NCI-H187 treated with DMSO at 0.1 percent for 48 hours (cell line): ENCODE measurements at regions not wholly inside any gene's neighbourhood (a gene's known extent, or its start where the extent isn't known, plus 50 kb on each side); places are given as distances from the start of the nearest gene placed in this dataset.
"Not testable (repeated sequence)": the region's sequence is repeated elsewhere in the genome, so short reads cannot be mapped to it uniquely, and the experiment has no call there.

Experiments
- DNase-seq: peaks from one replicate; lab custom pipeline; 2025; lab: John Stamatoyannopoulos, UW

DNA sequence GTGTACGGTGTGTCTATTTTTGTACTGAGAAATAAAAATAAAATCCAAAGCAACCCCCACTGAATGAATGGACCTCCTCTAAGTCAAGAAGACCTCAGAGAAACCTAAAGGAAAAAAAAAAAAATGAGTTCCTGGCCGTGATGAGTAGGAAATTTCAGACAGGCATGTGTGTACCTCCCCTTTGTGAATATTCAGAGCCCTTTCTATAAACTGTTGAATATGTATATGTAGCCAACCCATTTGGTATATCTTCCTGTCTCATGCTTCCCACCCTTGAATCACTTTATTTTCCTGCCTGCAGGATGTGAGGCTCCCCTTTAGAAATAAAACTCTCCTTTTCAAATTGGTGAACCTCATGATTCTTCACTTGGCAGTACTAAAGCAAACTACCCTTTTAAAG lies 887.8 kb upstream of the NCAM2 start:
- no peak for DNase-seq

DNA sequence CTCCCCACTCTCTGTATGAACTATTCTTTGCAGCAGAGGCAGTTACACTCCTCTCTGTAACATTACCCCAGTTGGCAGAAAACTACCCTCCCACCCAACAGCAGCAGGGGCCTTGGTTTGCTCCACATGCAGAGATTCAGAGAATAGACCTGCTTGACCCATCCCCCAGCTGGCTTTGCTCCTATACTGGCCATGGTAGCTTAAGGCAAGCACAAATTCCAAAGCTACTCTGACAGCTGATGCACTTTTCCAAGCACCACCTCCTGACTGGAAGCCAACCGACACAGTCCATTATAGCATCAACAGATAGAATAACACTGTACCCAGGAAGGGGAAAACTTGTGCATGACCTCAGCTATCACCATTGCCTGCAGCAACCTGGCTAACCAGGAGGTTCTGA lies 846.5 kb upstream of the NCAM2 start:
- DNase-seq, result no peak

DNA sequence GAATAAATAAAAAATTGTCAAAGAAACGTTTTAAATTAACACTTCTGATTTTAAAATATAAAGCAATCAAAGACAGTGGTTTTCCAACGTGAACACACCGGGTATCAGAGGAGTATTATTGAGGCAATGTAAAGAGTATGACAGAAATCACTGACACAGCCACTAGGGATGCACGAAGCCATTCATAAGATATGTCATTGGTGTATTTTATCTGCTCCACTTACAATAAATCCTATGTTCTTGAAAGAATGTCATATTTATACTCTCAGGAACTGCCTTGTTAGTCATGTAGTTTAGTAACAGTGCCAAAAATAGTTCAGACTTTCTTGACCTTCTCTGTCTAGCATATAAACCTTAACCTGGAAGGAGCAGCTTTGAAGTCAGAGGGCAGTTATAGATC lies 835.0 kb upstream of the NCAM2 start:
- DNase-seq, result no peak

DNA sequence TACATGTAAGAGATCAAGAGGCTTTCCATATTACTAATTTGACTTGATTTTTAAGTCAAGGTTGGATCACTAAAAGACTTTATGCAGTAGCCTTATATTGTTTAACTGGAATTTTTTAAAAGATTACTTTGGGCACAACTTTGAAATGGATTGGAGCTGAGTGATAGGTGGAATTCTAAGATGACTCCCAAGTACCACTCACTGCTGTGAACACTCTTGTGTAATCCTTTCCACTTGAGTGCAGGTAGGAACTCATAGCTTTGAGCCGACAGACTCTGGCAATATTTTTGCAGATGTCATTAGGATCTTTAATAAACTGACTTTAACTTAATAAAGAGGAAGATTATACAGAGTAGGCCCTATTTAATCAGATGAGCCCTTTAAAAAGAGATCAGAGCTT lies 831.1 kb upstream of the NCAM2 start:
- no peak for DNase-seq

DNA sequence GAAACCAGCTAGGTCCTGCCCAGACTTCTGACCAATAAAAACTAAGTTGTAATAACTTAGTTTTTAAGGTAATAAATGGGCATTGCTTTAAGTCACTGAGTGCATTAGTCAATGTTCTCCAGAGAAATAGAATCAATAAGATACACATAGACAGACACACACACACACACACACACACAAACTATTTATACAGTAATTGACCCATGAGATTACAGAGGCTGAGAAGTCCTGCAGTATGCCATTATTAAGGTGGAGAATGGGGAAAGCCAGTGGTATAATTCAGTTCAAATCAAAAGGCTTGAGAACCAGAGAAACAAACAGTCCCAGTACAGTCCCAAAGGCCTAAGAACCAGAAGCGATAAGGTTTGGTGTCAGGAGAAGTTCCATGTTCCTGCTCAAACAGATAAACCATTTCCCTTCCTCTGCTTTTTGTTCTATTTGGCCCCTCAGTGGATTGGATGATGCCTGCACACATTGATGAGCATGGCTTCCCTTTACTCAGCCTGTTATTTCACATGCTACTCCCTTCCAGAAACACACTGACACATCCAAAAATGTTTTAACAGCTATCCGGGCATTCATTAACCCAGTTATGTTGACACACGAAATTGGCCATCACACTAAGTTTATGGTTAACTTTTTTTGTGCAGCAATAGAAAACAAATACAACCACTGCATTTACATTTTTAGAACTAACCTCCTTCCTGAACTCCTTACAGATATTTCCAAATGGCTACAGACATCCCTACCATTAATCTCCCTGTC lies 828.2 kb upstream of the NCAM2 start:
- no peak for DNase-seq

DNA sequence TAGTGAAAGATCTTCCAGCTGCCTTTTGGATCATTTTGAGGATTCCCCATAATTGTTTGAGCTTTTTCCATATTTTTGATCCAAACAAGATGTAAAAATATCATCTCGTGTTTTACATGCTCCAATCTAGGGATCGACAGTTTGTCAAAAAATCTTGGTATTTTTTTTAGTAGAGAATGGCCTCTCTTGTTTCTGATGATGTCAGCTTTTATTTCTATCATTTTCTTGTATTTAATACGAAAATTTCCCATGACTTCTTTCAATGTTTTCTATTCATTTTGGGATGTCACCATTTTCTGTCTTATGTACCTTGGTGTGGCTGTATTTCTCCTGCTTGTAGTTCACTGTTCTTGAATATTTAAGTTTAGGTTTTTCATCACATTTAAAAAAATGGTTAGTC lies 812.0 kb upstream of the NCAM2 start:
- no peak for DNase-seq

DNA sequence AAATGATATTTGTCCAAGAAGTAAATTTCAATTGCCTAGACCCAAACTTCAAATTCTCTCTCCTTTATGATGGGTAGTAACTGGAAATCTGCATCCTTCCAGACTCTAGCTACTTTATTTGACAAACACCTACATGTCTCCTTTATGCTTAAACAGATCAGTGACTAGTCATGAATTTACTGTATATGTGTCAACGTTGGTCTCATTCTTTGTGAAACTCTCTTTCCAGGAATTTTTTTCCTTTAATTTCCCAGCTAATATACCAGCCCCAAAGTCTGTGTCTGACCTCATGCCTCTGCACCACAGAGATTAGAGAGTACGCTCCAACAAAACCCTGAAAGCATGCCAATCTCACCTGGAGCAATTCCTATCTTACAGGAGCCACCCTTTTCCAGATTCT lies 811.2 kb upstream of the NCAM2 start:
- DNase-seq, result no peak

DNA sequence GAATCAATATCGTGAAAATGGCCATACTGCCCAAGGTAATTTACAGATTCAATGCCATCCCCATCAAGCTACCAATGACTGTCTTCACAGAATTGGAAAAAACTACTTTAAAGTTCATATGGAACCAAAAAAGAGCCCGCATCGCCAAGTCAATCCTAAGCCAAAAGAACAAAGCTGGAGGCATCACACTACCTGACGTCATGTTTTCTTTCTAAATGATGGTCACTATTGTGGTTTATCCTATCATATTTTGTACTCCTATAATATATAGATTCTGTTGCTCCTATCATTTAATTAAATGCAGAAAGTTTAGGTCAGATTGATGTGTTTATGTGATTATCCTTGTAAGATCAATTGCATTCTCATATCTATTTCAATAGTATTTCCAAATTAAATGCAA lies 796.9 kb upstream of the NCAM2 start:
- not testable (repeated sequence) for DNase-seq

DNA sequence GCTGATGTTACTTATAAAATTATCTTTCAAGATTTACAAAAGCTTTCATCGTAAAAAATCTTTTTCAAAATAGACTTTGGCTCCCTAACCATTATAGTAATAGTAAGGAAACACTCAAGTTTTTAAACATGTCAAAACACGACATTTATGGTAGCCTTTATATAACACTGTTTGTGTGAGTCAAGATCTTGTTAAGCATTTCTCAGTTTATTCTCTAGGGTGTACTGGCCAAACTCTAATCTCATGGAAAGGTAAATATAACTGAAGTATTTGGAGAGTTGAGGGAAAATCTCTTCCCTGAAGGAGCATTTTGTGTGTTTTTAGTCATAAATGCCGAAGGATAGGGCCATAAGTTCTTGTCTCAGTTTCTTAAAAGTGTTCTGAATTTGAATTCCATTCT lies 790.9 kb upstream of the NCAM2 start:
- DNase-seq, result no peak

DNA sequence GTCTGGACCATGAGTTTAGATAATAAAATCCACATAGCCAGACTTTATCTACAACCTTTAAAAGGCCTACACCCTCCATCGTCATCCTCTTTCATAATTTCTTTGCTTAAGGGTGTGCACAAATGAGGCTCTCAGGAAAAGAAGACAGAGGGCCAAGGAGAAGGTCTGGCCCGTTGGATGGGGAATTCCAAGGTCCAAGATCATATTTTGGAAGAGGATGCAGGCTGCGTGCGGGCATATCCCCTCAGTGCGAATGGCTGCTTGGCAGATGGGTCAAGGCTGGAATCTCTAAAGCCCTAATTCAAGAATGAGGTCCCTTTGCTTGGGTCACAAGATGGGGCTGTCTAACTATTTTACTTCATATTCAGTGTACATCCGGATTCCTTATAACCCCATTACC lies 782.2 kb upstream of the NCAM2 start:
- DNase-seq, result no peak

DNA sequence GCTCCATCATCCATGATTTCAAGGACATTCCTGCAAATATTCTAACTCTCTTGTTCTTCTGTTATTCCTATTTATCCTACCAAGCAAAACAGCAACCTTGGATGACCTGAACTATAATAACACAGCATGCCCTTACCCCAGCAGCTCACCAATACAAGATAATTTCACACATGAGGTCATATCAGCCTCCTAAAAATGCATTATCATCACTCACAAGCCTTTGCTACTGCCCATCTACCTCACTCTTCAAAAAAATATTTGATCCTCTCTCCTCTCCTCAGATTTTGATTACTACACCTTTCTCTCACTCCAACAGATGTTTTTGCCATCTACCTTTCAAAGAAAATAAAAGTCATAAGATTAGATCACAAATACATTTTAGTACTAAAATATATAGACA lies 777.6 kb upstream of the NCAM2 start:
- no peak for DNase-seq

DNA sequence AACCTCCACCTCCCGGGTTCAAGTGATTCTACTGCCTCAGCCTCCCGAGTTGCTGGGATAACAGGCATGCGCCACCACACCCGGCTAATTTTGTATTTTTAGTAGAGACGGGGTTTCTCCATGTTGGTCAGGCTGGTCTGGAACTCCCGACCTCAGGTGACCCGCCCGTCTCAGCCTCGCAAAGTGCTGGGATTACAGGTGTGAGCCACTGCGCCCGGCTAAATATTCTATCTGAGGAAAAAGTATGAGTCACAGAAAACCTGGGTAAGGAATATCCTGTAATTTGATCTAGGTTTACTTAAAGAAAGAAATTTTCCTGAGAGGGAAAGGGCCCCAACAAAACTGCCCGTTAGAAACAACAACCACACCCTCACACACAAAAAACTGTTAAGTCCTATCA lies 776.2 kb upstream of the NCAM2 start:
- DNase-seq, result not testable (repeated sequence)

DNA sequence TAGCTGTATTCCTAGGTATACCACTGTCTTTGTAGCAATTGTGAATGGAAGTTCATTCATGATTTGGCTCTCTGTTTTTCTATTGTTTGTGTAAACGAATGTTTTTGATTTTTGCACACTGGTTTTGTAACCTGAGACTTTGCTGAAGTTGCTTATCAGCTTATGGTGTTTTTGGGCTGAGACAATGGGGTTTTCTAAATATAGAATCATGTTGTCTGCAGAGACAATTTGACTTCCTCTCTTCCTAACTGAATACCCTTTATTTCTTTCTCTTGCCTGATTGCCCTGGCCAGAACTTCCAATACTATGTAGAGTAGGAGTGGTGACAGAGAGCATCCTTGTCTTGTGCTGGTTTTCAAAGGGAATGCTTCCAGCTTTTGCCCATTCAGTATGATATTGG lies 761.6 kb upstream of the NCAM2 start:
- DNase-seq, result not testable (repeated sequence)

DNA sequence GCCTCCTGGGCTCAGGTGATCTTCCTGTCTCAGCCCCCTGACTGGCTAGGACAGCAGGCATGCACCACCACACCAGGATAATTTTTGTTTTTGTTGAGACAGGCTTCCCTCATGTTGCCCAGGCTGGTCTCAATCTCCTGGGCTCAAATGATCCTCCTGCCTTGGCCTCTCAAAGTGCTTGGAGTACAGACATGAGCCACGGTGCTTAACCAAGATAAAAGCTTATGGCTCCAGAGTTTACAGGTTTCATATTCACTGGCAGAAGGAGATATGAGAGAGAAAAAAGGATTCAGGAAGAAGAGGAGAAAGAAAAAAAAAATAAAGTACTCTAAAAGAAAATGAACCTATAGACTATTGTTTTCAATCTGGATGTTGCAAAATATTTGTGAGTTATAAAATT lies 748.8 kb upstream of the NCAM2 start:
- no peak for DNase-seq

DNA sequence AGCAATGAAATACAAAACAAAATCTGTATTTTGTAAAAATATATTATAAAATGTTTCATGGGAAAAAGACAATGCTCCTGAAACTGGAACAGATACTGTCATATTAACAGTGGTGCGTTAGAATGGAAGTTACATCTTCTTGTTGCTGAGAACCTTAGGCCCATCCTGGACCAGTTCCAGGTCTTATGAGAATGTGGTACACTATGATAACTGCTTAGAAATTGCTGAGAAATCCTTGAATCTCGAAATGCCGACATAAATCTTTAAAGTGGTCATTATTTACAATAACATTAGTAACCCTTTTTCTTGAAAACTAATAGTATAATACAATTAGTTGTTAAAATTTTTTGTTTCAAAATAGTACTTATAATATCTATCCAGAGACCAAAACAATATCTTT lies 747.9 kb upstream of the NCAM2 start:
- DNase-seq, result no peak

DNA sequence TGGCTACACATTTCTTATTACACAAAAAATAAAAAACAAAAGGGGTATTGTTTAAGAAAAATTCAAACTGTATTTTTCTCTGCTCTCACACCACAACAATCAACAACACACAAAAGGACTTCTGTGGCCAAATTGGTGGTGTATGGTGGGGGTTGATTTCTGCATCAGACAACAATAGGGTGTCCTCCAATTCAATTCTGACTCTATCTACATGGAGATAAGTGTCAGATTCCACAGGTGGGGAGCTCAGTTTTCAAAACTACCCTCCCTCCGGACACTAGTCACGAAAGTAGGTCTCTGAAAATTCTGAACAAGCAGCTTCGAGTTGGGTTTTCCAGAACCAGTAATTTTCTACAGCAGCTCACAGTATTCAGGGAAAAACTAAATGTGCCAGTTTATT lies 744.9 kb upstream of the NCAM2 start:
- DNase-seq, result no peak

DNA sequence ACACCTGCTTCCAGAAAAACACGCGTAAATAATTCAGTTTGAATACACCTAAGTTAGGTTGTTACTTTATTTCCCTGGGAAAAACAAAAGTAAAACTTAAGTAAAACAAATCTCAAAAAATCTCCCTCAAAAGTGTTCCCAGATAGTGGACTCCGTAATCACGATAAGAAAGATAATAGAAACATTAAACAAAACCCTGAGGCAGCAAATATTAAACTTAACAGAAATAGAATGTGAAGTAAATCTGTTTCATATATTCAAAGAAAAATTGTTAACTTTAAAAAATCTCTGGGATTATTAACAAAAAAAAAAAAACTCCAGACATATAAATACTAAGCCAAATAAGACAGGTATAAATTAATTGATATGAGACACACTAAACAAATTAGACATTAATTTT lies 743.2 kb upstream of the NCAM2 start:
- DNase-seq, result no peak

DNA sequence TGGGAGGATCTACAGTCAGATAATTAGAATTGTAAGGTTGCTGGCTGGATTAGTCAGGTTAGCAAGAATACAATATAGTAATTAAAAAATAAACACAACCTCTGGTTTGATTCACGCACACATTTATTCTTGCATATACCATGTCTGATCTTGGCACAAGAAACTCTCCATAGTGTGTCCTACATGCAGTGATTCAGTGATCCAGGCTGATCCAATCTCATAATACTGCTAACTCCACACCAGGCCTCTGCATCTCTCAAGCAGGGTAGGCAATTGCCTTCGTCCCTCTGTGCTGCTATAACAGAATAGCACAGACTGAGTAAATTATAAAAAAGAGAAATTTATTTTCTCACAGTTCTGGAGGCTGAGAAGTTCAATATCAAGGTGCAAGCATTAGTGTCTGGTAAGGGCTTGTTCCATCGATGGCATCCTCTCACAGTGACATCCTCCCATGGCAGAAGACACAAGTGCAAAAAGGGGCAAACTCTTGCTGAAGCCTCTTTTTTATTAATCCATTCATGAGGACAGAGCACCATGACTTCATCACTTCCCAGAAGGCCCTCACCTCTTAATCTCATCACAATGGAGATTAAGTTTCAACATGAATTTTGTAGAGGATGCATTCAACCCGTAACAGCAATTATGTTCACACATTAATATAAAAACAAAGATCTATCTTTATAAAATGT lies 741.0 kb upstream of the NCAM2 start:
- DNase-seq, result no peak

DNA sequence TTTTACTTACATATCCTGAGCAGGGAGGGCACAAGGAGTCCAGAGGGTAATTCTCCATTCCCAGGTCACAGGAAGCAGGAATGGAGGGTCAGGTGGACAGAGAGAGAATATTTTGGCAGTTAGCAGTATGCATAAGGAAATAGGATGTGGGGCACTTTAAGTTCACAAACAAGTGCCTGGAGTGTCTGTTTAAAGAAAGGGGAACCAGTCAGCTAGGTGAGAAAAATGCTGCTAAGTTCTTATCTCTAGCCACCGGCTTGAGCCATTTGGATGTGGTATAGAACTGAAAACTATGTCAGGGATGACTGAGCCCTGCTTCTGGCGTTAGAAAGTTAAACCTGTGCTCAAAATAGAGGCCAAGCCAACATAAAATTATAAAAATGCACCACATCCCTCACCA lies 739.7 kb upstream of the NCAM2 start:
- no peak for DNase-seq

DNA sequence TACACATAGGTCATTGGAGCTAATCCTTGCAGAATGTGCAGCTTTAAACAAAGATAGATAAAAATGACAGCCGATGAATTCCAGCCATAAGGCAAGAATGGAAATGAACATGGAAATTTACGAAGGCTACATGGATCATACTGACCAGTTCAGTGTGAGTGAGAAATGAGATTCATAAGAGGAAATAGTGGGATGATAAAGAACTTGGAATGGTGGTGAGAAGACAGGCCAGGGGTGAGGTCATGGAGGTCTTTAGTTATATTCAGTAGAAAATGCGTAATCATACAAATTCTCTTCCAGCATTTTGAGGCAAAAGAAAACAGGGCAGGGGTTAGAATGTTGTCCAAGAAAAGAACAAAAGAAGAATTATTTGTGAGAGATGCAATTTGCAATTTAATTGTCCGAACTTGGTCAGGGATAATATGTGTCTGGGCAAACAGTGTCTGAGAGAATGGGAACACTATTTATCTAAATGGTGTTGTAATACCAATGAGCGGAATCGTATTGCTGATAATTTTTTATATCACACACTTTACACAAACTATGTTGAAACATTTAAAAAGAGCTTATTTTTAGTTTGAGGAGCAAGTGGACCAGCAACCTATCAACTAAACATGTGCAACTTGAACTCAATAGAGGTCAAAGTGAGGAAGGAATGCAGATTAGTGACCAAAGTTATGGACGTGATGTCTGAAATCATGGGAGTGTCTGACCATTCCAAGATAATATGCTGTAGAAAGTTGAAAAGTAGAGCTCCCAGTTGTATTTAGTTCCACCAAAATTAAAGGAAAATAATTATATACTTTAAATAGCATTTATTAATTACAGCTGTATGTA lies 739.0 kb upstream of the NCAM2 start:
- no peak for DNase-seq

DNA sequence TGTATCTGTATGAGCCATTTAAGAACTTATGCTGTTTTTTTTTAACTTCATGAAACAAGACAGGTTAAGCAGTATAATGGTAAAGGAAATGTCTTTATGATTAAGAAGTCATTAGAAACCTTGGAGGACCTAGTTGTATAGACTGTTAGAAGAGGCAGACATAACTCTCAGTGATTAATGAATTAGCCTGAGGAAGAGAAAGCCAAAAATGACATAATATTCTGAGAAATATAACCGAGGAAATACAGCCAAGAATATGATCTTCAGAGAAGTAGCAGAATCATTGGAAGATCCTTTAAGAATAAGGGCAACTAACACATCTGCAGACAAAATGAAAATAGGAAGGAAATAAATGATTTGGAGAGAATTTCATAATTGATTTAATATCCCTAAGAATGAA lies 738.1 kb upstream of the NCAM2 start:
- DNase-seq, result no peak

DNA sequence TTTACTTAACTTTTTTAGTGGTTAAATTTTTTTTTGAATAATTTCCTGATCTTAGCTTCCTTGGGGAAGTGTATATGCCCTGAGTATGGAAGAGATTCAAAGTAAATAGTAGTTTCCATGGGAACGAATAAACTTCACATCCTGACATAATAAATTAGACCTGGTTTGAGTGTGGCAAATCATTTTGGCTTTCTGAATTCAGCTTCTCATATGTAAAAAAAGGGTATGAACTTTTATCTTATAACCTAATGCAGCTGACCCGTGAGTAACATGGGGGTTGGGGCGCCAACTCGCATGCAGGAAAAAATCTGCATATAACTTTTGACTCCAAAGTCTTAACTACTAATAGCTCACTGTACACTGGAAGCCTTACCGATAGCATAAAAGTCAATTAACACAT lies 736.8 kb upstream of the NCAM2 start:
- no peak for DNase-seq
